Activated naive CD4-positive, alpha-beta T cell (primary cell): ENCODE measurements at regions not wholly inside any gene's neighbourhood (a gene's known extent, or its start where the extent isn't known, plus 50 kb on each side); places are given as distances from the start of the nearest gene placed in this dataset.

Experiments
- DNase-seq, 4 experiments: peaks; one replicate each; lab custom pipeline; 2025; lab: John Stamatoyannopoulos, UW

DNA sequence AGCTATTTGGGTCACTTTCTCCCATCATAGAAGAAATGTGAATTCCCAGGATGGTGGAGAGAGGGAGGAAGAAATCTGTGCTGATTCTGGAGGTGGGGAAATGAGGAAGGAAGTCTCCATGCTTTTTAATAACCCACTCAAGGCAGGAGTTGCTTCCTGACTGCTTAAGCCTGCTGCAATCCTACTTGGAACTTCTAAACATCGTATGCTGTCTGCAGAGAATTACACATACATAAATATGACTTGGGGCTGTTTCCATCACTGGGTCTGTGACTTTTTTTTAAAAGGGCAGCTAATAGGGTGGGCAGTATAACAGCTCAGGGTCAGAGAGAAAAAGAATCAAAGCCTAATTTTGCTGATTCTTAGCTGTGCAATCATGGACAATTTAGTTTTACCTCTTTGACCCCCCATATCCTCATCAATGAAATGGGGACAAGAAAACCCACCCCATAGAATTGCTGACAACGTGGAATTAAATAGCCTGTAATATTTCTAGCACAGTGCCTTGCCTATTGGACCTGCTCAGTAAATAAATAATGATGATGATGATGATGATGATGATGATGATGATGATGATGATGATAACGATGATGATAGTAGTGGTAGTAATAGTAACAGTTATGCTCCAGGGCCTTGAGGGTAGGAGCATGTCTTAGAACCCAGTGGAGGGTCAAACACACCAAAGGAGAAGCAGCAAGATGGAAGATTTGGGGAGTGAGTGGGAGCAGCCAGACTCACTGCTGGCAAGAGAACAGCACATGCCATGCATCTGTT lies 166.7 kb upstream of the LRFN2 start:
- DNase-seq, result no peak

- no peak for DNase-seq
Measured at GRCh38 chr6:40753048-40753447, 165.9 kb upstream of the LRFN2 start.

DNA sequence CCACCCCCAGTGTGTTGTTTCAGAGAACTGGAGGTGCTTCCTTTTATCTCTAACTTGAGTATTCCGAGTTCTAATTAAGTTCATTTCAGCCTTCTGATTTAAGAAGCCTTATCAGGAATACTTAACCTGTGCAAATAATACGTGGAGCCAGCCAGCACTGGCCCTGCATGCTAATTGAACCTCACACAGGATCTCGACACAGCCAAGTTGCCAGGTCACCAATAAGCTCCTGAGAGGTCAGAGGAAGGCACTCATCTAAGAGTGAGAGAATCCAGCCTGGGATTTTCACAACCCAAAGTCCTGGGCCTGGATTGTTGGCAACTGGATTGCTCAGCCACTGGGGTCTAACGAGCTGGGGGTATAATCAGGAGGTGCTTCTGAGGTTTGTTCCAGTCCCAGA lies 157.7 kb upstream of the LRFN2 start:
- DNase-seq, result no peak

DNA sequence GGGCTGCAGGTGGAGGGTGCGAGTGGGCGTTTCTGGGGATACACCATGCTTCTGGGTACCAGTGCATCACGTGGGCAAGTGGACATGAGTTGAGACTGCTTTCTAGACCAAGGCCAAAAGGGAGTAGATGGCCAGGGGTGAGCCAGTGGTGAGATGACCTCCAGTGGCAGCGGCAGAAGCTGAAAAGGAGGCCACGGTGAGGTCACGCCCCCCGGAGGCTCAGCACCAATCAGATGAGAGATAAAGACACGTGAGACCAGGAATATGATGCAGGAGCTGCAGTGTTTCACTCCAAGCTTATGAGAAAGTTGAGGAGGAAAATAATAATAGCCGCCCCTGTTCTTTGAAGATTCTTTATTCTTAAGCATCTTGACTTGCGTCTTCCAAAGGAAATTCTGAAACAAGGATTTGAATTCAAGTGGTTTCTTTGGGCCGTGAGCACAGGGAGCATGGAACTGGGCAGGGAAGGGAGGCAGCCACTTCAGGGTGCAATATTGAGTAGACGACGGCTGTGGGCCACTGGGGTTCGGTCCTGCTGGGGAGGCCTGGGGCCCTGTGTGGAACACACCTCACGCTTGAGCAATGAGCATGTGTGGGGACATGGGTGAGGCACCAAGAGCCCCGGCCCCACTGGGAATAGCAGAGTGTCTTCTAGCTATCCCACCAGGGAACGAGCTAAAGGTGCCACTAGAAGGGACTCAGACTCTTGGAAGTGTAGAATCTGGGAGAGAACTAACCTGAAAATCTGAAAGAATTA lies 156.7 kb upstream of the LRFN2 start:
- DNase-seq, result no peak

DNA sequence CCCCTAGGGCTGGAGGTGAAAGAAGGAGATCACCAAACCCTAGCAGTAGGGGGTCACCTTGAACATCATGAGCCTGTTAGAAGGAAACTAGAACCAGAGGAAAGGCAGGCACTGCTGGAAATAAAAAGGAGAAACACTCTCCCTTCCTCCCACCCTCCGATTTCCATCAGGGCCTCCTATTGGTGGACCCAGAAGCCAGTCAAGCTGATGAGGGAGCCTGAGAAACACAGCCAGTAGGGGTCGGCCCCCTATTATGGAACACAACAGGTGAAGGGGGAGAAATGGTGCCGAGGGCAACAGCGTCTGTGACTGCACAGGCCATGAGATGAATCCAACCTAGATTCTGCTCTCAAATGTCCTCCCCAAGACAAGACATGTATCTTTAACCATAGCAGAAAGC lies 156.1 kb upstream of the LRFN2 start:
- no peak for DNase-seq

GRCh38 chr6:40740518-40740917 lies 153.4 kb upstream of the LRFN2 start:
- no peak for DNase-seq

- DNase-seq, result no peak
Measured at GRCh38 chr6:40738551-40739193, 151.5 kb upstream of the LRFN2 start.

- DNase-seq, result no peak
Measured at GRCh38 chr6:40735521-40735920, 148.4 kb upstream of the LRFN2 start.

DNA sequence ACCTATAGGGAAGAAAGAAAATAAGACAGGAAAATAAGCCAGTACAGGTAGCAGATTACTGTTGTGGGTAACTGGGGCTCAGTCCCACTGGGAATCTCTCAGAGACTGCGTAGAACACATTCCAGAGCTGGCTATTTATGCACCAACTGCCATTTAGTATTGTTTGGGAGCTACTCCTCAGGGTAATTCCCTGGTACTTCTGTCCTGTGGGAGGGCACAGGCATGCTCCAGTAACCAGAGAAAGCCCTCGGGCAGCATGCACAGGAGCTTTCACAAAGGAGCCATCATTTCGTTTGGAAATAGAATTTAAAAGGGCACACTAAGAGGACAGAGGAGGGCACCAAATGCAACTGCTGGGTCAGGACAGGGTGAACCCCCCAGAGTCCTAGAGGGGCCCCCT lies 148.0 kb upstream of the LRFN2 start:
- no peak for DNase-seq

DNA sequence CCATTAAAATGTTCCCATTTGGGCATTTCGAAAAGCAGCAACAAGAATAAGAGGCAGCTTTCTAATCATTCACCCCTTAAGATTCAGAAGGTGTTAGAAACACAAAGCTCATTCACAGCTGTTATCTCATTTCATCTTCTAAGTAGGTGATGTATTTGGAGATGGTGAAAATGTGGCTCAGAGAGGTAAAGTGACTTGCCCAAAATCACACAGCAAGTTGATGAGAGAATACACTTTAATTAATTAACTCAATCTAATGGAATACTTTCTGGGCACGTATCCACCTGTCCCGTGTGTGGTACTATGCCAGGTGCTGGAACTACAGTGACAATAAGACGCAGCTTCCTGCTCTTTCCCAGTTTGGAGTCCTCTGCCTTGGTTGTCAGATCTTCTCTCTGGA lies 147.4 kb upstream of the LRFN2 start:
- no peak for DNase-seq

GRCh38 chr6:40733770-40734396 lies 146.7 kb upstream of the LRFN2 start:
- no peak for DNase-seq

DNA sequence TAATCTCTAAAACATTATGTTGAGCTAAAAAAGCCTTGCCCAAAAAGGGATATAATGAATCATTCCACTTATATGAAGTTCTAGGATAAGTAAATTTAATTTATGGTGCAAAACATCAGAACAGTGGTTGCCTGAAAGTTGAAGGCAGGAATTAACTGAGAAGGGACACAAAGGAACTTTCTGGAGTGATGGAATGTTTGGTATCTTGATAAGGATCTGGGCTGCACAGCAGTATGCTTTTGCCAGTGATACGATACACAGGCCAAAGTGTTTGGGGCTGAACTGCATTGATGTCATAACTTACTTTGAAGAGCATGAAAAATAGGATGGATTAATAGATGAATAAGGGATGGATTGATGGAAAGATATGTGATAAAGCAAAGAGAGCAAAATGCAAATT lies 146.1 kb upstream of the LRFN2 start:
- DNase-seq, result no peak

DNA sequence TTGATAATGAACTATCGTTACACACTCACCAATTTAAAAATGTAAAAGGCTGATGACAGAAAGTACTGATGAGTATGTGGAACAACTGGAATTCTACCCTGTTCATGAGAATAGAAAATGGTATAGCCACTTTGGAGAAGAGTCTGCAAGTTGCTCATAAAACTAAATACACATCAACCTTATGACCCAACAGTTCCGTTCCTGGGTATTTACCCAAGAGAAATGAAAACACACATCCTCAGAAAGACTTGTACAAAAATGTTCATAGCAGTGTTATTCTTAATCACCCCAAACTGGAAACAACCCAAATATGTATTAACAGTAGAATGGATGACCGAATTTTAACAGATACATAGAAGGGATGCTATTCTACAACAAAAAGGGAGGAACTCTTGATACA lies 145.7 kb upstream of the LRFN2 start:
- DNase-seq, result no peak

DNA sequence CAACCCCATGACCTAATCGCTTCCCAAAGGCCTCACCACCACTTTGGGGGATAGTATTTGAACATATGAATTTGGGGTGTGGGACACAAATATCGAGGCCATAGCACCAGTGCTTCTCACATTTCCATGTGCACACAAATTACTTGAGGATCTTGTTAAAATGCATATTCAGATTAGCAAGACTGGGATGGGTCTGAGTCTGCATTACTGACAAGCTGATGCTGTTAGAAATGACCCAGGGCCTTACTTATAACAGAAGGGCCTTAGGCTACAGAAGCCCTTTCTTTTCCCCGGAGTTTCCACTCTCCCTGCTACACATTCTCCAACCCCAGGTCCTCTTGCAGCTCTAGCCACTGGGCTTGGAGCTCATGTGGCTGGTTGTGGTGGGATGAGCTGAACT lies 141.5 kb upstream of the LRFN2 start:
- DNase-seq, result no peak

DNA sequence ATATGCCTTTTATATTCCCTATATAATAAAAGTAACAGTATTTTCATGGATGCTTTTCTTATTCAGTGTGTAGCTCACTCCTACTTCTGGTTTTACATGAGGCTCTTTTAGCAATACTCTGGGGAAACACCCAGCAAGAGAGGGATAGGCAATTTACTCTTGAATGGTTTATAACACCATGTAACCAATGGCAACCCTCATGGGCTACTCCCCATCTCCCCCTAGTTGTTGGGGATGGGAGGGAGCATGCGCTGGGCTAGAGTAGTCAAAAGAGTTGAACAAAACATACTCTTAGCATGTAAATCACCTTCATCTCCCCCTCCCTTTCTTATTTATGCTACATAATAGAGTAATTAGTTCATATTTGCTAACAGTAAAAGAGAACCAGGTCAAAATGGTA lies 140.1 kb upstream of the LRFN2 start:
- no peak for DNase-seq

DNA sequence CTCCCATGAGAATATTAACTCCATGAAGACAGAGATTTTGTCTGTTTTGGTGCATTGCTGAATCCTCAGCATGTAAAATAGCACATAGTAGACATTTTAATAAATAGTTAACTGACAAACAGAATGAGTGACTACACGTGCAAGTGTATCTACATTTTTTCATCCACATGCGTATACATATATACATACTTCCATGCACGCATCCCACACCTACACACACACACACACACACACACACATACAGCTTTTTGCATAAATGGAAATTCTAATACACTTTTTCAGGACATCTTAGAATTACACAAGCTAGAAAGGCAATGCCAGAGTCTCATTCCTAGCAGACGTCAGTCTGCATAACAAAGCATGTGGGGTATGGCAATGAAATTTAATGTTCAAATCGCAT lies 139.7 kb upstream of the LRFN2 start:
- DNase-seq, result no peak

DNA sequence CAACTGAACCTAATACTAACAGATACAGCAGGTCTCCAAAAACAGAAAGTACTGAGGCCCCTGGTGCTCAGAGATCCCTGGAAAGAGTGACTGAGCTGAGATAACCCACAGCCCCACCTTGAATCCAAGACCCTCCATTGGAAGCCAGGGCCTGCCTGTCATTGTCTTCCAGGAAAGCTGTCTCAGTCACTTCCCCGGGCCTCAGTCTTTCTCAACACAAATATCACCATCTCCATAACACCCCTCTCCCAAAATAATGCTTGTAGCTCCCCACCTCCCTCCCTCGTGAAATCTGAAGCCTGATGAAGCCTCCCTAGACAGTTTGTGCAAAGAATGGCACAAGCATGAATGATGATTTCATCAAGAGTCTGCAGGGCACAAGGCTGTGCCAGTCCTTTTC lies 138.2 kb upstream of the LRFN2 start:
- DNase-seq, result no peak

DNA sequence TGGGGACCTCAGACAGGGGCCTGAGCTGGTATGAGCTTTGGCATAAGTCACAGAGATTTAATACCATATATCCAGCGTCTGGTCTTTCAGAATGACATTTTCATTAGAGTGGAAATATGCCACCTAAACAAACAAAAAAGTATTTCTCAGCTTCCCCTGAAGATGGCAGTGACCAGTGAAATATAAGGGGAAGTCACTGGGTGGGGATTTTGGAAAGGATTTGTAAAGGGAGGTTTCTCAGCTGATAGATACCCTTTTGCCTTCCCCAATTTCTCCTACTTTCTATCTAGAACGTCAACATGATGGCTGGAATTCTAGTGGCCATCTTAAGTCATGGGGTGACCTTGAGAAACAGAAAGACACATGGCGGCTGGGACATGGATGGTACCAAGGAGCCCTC lies 137.7 kb upstream of the LRFN2 start:
- DNase-seq, result no peak

DNA sequence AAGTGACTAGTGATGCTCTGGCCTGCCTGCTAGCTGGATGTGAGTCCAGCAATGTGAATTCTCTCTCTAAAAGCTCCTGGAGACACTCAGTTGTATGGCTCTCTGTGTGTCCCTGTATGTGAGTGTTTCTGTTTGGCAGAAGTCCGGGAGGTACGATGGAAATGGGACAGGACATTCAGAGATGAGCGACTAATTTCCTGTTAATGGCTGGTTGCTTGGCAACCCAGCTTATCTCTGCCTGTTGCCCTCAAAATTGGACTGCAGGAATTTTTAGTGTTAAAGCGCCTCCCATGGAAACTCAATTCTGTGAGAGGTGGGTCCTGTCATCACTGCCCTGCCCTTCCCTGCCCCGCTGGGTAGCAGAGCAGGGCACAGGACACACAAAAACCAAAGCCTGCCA lies 136.8 kb upstream of the LRFN2 start:
- no peak for DNase-seq

DNA sequence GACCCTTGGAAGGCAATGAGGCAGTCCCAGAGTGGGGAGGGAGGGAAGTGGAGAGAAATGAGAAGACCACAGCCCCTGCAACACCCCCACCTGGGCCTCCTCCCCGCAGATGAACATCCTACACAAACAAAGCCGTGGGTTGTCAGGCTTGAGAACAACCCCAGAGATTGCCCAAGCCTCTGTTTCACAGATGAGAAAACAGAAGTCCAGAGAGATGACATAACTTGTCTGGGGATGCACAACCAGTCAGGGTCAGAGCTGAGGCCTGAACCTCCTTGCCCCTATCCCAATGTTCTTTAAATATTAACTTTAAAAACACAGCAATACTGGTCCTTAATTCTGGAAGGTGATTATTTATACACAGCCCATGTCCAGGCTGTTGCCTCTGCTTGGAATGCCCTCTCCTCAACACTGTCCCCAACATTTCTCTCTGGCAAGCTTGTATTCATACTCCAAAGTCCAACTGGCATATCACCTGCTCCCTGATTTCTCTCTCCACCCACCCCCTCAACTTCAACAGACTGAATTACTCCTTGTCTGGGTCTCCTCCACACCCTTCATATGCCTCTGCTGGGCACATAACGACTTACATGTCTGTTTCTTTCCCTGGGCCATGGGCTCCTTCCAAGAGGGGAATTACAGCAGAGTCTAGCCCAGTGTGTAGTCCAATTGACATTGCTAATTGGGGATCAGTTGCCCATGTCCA lies 135.5 kb upstream of the LRFN2 start:
- DNase-seq, result no peak

GRCh38 chr6:40722091-40722490 lies 134.9 kb upstream of the LRFN2 start:
- DNase-seq, result no peak

- no peak for DNase-seq
Measured at GRCh38 chr6:40721271-40721952, 134.2 kb upstream of the LRFN2 start.
